Astrocyte of the hippocampus (primary cell): ENCODE measurements at regions not wholly inside any gene's neighbourhood (a gene's known extent, or its start where the extent isn't known, plus 50 kb on each side); places are given as distances from the start of the nearest gene placed in this dataset.
"Not testable (repeated sequence)": the region's sequence is repeated elsewhere in the genome, so short reads cannot be mapped to it uniquely, and the experiment has no call there.

Source experiments
- DNase-seq: peaks from one replicate; pipeline ENCODE4 v3.0.0; 2011; ENCODE audit warnings: low read depth, low spot score

DNA sequence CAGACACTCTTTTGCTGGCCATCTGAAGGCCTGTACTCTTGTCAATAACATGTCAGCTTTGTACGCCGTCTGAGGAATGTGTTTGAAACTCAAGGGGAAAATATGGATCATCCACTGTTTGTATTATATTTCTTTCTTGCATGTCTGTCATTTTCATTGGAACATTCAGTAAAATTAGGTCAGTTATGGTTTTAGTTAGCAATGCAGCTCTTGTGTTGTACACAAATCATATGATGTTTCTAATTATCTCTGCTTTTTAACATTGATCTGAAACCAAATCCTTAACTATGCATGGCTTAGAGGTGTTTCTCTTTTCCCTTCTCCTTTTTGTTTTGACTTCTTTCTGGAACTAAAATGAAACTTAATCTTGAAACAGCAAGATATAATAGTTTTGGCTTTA, 333.6 kb upstream of the PRICKLE1 start:
- no peak for DNase-seq

DNA sequence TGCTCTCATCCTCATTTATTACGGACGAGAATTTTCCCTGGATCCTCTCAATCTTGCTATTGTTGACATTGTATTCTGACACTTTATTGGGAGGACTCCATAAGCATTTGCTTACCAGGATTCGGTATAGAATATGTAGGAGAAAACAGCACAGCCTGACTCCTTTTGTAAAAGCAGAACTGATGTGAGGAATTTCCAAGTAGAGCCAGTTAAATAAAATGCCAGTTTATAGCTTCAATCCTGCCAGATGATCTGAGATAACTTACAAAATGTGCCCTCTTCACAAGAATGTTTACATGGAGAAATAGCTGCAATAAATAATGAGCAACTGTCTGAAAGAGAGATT, 332.9 kb upstream of the PRICKLE1 start:
- no peak for DNase-seq

DNA sequence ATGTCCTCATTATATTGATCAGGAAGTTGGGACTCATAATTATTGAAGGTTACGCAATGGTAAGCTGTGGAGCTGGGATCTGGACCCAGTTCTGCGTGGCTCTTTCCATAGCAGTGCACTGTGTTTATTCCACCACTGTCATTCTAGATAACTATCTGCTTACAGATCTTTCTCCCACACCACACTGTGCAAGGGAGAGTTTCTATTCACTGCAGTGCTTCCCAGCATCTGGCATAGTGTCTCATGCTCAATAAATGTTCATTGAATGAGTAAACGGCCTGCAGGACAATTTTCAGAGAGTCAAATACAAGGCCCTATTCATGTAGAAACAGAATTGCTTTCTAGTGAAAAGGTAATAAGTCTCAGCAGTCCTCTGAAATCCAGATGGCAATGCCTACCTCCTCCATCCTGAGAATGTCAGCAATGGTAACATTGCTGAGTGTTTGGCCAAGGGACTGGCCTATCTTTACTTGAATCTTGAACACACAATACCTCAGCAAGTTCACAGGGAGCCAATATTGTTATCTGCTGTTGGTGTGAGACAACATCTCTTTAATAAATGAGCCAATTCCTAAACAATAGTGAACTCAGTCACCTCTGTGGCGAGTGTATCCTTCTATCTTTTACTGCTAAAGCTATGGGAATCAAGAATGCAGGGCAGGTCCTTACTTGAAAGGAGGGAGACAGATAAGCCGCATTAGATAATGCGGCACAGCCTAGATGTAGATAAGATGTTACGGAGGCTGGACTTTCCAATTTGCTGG, 332.4 kb upstream of the PRICKLE1 start:
- peak; percentile 15 for DNase-seq

DNA sequence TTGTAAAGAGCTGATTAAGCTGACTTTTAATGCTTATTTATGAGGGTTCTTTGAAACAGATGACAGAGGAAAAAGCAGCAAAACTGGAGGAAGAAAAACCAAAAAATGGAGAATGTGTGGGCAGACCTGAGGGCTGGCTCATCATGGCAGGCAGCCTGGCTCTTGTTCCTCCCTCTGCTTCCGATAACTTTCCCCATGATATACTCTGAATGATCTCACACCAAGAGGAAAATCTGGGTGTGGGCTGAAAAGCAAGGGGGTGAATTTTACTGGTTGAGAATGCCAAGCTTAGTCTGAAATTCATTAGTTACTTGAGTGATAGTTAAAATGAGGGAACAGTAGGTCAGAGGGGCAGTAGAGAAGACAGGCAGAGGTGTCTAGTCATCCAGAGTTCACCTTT, 330.1 kb upstream of the PRICKLE1 start:
- no peak for DNase-seq

DNA sequence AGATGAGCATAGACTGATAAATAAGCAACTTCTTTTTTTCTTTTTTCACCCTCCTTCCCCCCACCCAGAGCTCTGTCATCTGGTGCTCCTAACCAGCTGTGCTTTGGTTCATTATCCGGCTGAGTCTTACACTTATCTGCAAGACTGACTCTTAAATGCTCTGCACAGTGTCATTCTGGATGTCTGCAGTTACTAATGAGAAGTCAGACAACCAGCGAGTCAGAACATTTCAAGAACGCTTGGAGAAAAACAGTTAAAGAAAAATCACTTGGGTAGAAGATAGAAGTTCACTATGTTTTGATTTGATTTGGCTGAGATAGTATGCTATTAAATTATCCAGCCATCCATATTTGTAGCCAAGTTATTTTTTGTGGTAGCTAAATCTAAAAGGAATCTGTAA, 328.9 kb upstream of the PRICKLE1 start:
- DNase-seq = no peak

DNA sequence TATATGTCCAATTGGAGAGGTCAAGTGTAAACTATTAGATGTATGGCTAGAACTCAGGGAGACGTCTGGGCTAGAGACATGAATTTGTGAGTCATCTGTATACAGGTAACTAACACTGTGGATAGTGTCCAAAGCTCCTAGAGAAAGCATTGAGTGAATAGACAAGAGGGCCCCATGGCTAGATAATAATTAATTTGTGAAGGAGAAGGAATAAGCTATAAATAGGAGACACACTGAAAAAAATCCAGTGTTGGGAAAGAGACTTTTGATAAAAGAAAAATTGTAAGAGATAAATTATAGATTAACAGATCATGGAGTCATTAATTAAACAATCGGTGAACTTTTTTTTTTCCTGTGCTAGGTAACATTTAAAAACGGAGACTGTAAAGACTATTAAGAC, 326.6 kb upstream of the PRICKLE1 start:
- no peak for DNase-seq

DNA sequence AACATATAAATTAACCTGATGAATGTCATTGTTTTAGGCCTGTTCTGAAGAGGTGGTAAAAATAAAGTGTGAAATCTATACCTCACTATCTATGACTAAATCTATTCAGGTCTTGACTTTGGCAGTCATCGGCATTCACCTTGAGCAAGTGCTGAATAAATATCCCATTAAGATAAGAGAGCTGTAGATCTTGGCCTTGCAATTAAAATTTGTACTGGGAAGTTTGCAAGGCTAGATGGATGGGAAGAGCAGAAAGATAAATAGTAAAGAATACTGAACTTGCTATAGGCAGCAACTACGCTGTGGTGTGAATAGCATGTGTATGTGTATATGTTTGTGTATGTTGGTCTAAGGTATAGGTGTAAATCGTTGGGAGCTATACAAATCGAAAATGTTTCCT, 325.9 kb upstream of the PRICKLE1 start:
- DNase-seq = no peak

DNA sequence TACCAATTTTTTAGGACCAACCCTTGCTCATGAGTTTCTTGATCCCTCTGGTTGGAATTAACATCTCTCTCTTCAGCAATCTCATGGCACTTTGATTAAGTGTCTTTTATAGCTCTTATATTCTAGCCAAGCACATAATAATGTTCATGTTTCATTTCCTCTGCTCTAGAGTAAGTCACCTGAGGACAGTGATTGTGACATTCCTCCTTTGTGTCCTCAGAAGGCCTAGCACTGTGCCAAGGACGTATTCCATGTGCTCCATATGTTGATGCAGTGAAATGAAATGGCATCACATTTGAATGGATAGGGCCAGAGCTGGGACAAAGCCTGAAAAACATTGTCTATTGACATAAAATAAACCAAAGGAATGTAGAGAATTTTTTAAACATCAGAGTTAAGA, 322.8 kb upstream of the PRICKLE1 start:
- DNase-seq = peak; percentile 23

DNA sequence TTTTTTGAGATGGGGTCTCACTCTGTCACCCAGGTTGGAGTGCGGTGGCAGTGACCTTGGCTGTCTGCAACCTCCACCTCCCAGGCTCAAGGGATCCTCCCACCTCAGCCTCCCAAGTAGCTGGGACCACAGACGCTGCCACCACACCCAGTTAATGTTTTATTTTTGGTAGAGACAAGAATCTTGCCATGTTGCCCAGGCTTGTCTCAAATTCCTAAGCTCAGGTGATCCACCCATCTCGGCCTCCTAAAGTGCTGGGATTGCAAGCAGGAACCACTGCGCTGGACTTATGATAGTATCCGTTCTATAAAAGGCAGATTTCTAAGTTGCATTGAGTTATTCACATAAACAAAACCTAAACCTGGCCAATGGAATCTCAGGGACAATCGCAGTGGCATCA, 321.1 kb upstream of the PRICKLE1 start:
- DNase-seq = no peak

DNA sequence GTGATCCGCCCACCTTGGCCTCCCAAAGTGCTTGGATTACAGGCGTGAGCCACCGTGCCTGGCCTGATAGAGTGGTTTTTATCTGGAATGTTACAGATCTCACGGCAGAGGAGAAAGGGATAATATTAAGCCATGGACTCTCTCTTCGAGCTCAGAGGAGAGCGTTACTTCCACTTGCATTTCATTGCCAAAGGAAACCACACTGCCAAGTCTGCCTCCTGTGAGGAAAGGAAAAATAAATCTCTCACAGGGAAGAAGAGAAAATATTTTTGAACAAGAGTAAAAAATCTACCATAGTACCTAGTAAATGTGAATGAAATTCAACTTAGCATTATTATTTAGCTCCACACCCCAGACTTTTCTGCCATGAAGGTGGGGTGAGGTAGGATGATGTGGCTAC, 319.2 kb upstream of the PRICKLE1 start:
- no peak for DNase-seq

DNA sequence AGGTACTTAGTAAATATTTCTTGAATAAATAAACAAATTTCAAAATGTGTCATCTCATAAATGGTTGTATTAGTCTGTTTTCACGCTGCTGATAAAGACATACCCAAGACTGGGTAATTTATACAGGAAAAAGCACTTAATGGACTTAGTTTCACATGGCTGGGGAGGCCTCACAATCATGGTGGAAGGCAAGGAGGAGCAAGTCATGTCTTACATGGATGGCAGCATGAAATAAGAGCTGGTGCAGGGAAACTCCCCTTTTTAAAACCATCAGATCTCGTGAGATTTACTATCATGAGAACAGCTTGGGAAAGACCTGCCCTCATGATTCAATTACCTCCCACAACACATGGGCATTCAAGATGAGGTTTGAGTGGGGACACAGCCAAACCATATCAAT, 317.3 kb upstream of the PRICKLE1 start:
- DNase-seq = not testable (repeated sequence)

DNA sequence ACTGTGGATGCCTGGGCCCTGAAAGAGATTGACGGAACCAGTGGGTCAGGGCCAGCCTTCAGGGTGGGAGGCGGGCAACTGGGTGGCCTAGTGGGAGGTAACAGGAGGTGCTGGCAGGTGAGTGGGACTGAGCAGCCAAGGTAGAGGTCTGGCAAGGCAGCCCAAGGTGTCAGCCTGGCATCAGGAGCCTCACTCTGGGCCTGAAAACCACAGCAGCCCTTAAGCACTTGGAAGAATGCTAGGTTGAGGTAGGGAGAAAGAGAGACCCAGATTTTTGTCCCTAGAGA, 315.8 kb upstream of the PRICKLE1 start:
- no peak for DNase-seq

DNA sequence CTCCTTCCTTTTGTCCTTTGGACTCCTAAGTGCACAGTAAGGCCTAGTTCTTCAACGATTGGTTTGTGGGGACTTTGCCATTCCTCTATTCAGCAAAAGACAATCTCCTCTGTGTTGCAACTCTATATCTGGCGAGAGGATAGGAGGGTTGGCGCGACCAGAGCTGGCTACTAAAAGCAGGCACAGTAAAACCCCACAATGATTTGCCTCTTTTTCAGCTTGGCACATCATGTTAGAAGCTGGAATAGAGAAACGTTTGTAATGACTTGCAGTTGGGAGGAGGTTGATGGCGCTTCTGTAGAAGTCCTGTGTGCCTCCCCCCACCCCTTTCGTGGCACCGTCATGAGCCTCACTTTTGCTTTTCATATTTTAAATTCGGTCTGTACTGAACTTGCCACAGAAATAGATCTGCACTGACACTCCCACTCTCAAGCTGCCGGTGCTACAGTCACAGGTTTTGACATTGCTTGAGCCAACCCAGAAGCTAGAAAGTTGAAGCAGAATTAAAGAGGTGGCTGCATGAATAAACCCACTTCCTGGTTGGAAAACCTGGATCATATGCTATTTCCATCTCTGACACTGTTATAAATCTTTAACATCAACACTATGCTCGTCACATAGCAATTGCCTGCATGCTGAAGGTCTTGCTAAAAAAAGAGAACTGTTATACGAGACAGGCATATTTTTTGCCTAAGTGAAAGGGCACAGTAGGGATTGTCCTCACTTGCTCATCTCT, 315.3 kb upstream of the PRICKLE1 start:
- no peak for DNase-seq

DNA sequence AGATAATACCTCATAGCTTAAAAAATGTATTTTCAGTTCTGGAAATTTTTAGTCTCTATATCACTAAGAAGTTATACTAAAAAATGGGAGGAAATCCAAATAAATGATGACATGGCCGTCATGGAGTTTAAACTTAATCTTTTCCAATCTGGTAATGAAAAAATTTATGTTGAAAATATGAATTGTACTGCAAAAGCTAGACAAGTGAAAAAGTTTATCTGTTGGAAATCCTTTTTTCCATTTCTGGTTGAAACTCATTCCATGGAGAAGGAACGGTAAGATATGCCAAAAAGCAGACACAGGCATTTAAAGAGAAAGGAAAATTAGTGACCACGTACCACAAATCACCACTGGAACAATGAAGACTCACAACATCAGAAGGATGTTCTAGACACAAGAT, 314.2 kb upstream of the PRICKLE1 start:
- DNase-seq = no peak

DNA sequence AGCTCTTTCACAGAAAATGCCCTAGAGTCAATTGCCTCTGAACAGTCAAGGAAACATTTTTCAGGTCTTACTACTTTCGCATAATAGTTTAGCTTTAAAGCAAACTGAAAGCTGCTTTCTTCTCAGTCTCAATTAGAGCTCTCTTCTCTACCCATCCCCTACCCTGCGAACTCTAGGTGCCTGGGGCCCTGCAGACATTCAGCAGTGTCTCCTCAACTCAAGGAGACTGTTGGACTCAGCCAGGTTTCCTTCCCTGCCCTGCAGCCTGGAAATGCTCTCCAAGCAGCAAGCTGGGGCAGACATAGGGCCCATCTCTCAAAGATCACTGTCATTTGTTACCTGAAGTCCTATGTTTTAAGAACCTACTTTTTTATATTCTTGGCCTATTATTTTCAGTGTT, 312.5 kb upstream of the PRICKLE1 start:
- DNase-seq = no peak

DNA sequence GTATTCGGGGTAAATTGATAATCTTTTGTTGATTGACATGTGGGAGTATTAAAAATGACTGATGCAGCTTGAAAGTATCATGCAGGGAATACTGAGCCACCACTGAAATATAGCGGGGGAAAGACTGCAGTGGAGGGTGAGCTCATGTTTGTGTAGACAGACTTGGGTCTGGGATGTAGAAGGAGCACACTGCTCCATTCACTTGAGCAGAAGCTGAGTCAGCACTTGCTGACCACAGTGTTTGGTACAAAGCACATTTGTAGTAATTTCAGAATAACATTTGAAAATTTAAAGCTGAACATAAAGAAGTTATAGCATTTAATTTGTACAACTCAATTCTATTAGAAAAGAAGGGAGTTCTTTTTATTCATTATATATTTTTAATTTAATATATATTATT, 304.3 kb upstream of the PRICKLE1 start:
- peak; percentile 47 for DNase-seq

DNA sequence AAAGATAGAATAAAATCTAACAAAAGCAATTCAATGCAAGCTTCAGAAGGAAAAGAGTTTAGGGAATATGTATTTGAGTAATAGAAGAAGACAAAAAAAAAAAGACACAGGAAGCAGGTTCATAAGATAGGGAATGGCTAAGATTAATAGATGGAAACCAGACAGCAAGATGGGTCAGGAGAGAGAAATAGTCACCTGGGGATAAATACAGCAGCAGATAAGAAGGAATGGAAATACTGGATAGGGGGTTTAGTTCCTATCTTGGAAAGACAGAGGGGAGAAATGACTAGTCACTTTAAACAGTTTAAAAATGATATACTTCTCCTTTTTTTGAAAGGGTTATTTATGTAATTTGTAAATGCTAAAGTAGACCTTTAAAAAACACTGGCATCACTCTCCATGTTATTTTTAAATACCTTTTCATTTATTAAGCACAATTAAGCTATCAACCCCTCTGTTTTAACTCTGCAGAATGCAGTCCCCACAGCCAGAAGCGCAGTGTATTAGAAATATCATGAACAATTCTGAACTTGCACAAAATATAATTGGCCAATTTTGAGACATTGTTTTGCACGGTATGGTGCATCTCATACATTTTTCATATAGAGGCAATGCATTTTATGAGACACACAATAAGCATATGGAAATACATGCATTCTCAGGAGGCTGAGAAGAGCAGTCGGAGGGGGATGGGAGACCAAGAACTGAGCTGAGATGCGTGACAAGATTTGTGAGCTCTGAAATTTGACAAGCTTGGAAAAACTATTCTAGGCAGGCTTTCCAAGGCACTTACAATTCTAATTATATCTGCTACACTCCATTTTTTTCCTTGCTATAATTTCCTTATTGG, 303.4 kb upstream of the PRICKLE1 start:
- DNase-seq = no peak

DNA sequence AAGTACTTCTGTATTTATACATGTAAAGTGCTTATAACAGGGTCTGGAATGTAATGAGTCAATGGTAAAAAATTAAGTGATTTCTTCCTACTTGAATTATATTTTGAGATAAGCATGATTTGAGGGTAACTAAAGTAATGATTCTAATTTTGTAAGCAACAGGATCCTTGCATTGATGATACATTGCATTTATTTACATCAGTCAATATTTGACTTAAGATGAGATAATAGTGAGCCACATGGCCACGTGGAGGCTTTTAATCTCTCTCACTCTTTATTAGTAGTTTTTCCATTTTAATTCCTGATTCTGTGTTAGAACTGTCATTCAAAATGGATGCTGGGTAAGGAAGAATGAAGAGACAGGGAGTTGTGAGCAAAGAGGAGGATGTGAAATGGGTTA, 298.1 kb upstream of the PRICKLE1 start:
- DNase-seq = no peak

DNA sequence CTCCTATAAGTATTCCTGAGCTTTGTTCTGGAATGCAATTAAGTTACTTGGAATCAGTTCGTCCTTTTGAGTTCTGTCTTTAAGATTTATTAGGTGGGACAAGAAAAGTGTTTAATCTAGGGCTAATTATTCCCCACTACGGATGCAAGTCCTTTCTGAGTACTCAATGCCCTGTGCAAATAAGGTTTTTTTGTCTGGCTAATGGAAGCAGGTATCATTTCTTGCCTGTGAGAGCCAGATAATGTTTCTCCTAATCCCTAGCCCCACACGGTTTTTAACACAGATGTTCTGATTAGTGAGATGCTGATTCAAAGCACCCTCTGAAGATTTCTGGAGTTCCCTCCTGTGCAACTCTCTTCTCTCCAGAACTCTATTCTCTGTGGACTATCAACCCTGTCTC, 296.6 kb upstream of the PRICKLE1 start:
- DNase-seq = no peak

DNA sequence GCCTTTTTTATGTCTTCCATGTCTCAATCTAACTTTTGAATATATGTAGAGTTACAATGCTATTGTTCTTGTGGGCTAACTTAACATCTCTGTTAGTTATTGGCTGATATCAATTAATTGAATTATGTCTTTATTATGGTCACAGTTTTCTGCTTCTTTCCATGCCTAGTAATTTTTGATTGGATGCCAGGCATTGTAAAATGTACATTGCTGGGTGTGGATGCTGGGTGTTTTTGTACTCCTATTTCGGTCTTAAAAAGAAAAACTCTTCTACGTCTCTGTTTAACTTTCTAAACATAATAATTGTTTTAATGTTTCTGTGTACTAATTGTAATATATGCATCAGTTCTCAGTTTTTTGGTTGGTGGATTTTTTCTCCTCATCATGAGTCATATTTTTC, 296.1 kb upstream of the PRICKLE1 start:
- no peak for DNase-seq

DNA sequence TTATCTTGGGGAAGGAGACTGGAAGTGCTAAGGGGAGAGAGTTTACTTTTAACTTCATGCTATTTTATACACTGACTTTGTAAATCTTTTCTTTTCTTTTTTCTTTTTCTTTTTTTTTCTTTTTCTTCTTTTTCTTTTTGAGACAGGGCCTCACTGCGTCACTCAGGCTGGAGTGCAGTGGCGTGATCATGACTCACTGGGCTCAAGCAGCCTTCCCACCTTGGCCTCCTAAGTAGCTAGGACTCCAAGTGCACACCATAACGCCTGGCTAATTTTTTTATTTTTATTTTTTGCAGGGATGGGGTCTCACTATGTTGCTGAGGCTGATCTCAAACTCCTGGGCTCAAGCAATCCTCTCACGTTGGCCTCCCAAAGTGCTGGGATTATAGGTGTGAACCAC, 294.6 kb upstream of the PRICKLE1 start:
- DNase-seq = no peak

DNA sequence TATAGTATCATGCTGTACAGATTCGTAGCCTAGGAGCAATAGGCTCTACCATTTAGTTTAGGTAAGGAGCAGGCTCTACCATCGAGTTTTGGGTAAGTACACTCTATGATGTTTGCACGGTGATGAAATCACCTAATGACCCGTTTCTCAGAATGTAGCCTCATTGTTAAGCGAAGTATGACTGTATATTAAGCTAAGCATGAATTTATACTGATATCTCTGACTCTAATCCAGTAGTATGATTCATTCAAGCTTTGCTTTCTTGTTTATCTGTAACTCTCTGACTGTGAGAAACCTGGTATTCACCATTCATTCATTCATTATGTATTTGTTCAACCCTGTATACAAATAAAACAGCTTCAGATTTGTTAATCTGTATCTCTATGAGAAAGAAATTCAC, 283.9 kb upstream of the PRICKLE1 start:
- DNase-seq = no peak

DNA sequence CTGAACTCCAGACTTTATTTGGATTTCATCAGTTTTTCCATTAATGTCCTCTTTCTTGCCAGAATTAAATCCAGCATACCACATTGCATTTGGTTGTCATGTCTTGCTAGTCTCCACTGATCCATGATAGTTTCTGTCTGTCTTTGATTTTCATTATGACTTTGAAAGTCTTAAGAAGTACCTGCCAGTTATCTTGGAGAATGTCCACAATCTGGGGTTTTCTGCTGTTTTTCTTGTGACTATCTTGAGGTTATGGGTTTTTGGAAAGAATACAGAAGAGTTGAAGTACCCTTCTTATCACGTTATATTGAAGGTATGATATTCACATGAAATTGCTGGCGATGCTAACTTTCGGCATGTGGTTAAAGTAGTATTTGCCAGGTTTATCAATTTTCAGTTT, 282.3 kb upstream of the PRICKLE1 start:
- DNase-seq = peak; percentile 52
